PC-3 (cell line): ENCODE measurements at regions not wholly inside any gene's neighbourhood (a gene's known extent, or its start where the extent isn't known, plus 50 kb on each side); places are given as distances from the start of the nearest gene placed in this dataset.

Source experiments
- ATAC-seq: fragments of 200-7000 bp; cut with Tn5 transposase; 2 replicates; pipeline ENCODE4 v1.9.1; 2020; ENCODE audit warnings: mild to moderate bottlenecking, moderate library complexity
- BruUV-seq: library from RNA; stranded (reverse); fragments of 400-500 nt; replicated peaks from 2 replicates; lab custom pipeline; 2021; lab: Mats Ljungman, UMichigan
- CTCF ChIA-PET: fragments of 300-600 bp; sonication (Branson Sonifier 250); formaldehyde crosslinking; loops from one replicate; lab custom pipeline; 2022; ENCODE audit warnings: antibody characterized with exemption; lab: Charles Lee
- POLR2A ChIA-PET: fragments of 300-600 bp; sonication (Branson Sonifier 250); formaldehyde crosslinking; loops from one replicate; lab custom pipeline; 2022; ENCODE audit warnings: antibody characterized with exemption; ENCODE audit not compliant: unreplicated experiment; lab: Charles Lee
- DNase-seq: peaks from one replicate; pipeline ENCODE4 v3.0.0-alpha.2; 2015
- H2AFZ ChIP-seq: fragments of 300-600 bp; sonication (generic); 2 replicates; pipeline ENCODE4 v1.6.0; 2016; ENCODE audit warnings: antibody characterized with exemption, low read length
- H3F3A ChIP-seq: fragments of 300-600 bp; sonication (generic); one replicate; pipeline ENCODE4 v1.6.0; 2017; ENCODE audit warnings: antibody characterized with exemption, low read length, control low read depth, mild to moderate bottlenecking; ENCODE audit not compliant: unreplicated experiment
- H3K27ac ChIP-seq: fragments of 300-600 bp; sonication (generic); 2 replicates; pipeline ENCODE4 v1.5.1; 2016; ENCODE audit warnings: mild to moderate bottlenecking, low read length
- H3K27me3 ChIP-seq: fragments of 300-600 bp; sonication (generic); 2 replicates; pipeline ENCODE4 v1.6.1; 2016; ENCODE audit warnings: low read length, mixed read lengths
- H3K36me3 ChIP-seq: fragments of 300-600 bp; sonication (generic); 2 replicates; pipeline ENCODE4 v1.6.1; 2016; ENCODE audit warnings: low read depth, mixed run types, low read length, mixed read lengths
- H3K4me1 ChIP-seq: fragments of 300-600 bp; sonication (generic); 2 replicates; pipeline ENCODE4 v1.5.1; 2016; ENCODE audit warnings: low read length; ENCODE audit not compliant: insufficient read depth
- H3K4me2 ChIP-seq: fragments of 300-600 bp; sonication (generic); 2 replicates; pipeline ENCODE4 v1.6.0; 2016; ENCODE audit warnings: low read length
- H3K4me3 ChIP-seq: fragments of 300-600 bp; sonication (generic); 2 replicates; pipeline ENCODE4 v1.5.1; 2016; ENCODE audit warnings: mild to moderate bottlenecking, low read length, mixed read lengths
- H3K79me2 ChIP-seq: fragments of 300-600 bp; sonication (generic); 2 replicates; pipeline ENCODE4 v1.6.1; 2017; ENCODE audit warnings: low read length, mixed read lengths
- H3K9ac ChIP-seq: fragments of 300-600 bp; sonication (generic); 2 replicates; pipeline ENCODE4 v1.6.0; 2016; ENCODE audit warnings: mild to moderate bottlenecking, low read length
- H3K9me2 ChIP-seq: fragments of 300-600 bp; sonication (generic); replicated peaks from 2 replicates; pipeline ENCODE4 v1.6.1; 2016; ENCODE audit warnings: mixed run types, low read length, mixed read lengths
- H3K9me3 ChIP-seq: fragments of 300-600 bp; sonication (generic); 2 replicates; pipeline ENCODE4 v1.6.1; 2016; ENCODE audit warnings: low read length, mixed read lengths
- H4K20me1 ChIP-seq: fragments of 300-600 bp; sonication (generic); 2 replicates; pipeline ENCODE4 v1.6.1; 2016; ENCODE audit warnings: low read length, mixed read lengths
- CTCF ChIP-seq: fragments of 300-600 bp; sonication (generic); conservative IDR thresholded peaks from 2 replicates; pipeline ENCODE4 v1.5.1; 2017; ENCODE audit warnings: antibody characterized with exemption, low read depth, mild to moderate bottlenecking, low read length
- EZH2 ChIP-seq: fragments of 300-600 bp; sonication (generic); IDR thresholded peaks from one replicate; pipeline ENCODE4 v1.6.1; 2017; ENCODE audit warnings: antibody characterized with exemption, mild to moderate bottlenecking, low read length; ENCODE audit not compliant: unreplicated experiment
- EZH2phosphoT487 ChIP-seq: fragments of 300-600 bp; sonication (generic); IDR thresholded peaks from 2 replicates; pipeline ENCODE4 v1.6.1; 2018; ENCODE audit warnings: mild to moderate bottlenecking, antibody characterized with exemption, low read length, borderline replicate concordance
- intact Hi-C: fragments of 100-400 bp; cut with micrococcal nuclease; formaldehyde crosslinking; loops from 2 replicates; pipeline ENCODE4 v1.9.0; 2023

GRCh38 chr10:113282564-113282963 lies 270.3 kb upstream of the HABP2 start:
- H3K4me1 ChIP-seq, result no peaks in the 10 kb centered on the region
- intact Hi-C loops, result no loop called here
- H3K4me2 ChIP-seq, result no peak overlapping the region
- no peaks in the 10 kb centered on the region for H3F3A ChIP-seq
- no peak for ATAC-seq
- H3K27ac ChIP-seq, result no peak overlapping the region
- H3K4me3 ChIP-seq, result no peak overlapping the region
- POLR2A ChIA-PET, result no interaction called here
- no peaks in the 10 kb centered on the region for H3K9me3 ChIP-seq
- DNase-seq, result no peak
- H2AFZ ChIP-seq, result no peak overlapping the region
- CTCF ChIA-PET, result no interaction called here
- no peaks in the 10 kb centered on the region for H4K20me1 ChIP-seq
- no TSS peak for BruUV-seq
- H3K27me3 ChIP-seq, result no peaks in the 10 kb centered on the region
- H3K36me3 ChIP-seq, result no peaks in the 10 kb centered on the region
- H3K9ac ChIP-seq, result no peak overlapping the region
- TF ChIP-seq CTCF, result no peak
- no peak for TF ChIP-seq EZH2
- no peak for TF ChIP-seq EZH2phosphoT487
- H3K79me2 ChIP-seq, result no peaks in the 10 kb centered on the region
- H3K9me2 ChIP-seq, result no peaks in the 10 kb centered on the region

DNA sequence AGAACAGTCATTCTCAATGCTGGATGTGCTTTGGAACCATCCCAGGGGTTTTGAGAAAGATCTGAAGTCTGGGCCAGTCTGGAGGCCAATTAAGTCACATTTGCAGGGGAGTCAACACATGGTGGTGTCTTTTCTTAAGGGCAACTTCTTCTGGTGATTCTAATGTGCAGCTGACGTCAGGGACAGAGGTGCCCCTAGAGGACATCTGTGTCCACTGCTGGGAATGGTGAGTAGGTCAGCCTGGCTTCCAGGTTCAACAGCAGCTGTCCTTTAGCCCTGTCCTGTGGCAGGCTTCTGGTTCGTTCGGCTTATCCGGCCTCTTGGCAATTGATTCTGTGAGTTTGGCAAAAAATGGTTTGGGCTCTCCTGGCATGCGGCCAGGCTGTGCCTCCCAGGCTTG lies 269.7 kb upstream of the HABP2 start:
- Histone ChIP-seq H2AFZ (no peak overlapping the region), H3K4me2 (no peak overlapping the region), H3K4me3 (no peak overlapping the region), H3K9me2 (no peaks in the 10 kb centered on the region), H3K4me1 (no peaks in the 10 kb centered on the region), H3K27me3 (no peaks in the 10 kb centered on the region), H3K36me3 (no peaks in the 10 kb centered on the region), H3K9ac (no peak overlapping the region), H3K9me3 (no peaks in the 10 kb centered on the region), H4K20me1 (no peaks in the 10 kb centered on the region), H3K27ac (no peak overlapping the region), H3F3A (no peaks in the 10 kb centered on the region), H3K79me2 (no peaks in the 10 kb centered on the region)
- intact Hi-C loops, result no loop called here
- CTCF ChIA-PET, result no interaction called here
- no TSS peak for BruUV-seq
- POLR2A ChIA-PET, result no interaction called here
- TF ChIP-seq EZH2 (no peak), CTCF (peak; percentile 17; the same call in 1 of the 2 replicates)
- DNase-seq (no peak), ATAC-seq (no peak)

DNA sequence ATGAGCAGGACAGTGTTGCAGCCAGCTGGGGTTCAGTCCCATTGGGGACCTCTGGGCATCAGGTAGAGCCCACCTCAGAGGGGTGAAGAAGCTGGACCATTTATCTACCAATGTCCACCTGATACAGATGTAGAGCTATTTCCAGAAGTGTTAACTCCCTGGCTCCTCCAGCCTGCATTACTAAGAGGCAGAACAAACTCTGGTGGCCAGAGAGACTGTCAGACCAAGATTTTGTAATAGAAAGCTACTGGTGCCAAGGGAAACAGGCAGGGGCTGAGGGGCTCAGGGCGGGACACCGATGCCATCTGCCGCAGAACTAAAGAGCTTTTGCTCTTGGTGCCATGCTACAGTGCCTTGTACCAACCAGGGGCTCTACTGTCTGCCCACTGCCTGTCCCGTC lies 268.2 kb upstream of the HABP2 start:
- BruUV-seq, result no TSS peak
- Histone ChIP-seq H3K79me2 (no peaks in the 10 kb centered on the region), H3K27me3 (no peaks in the 10 kb centered on the region), H3K4me2 (no peak overlapping the region), H2AFZ (no peak overlapping the region), H3K9ac (no peak overlapping the region), H4K20me1 (no peaks in the 10 kb centered on the region), H3K36me3 (no peaks in the 10 kb centered on the region), H3K9me2 (no peaks in the 10 kb centered on the region), H3K4me1 (no peaks in the 10 kb centered on the region), H3K9me3 (no peaks in the 10 kb centered on the region), H3K4me3 (no peak overlapping the region), H3K27ac (no peak overlapping the region), H3F3A (no peaks in the 10 kb centered on the region)
- intact Hi-C loops, result no loop called here
- DNase-seq (no peak), ATAC-seq (no peak)
- ChIA-PET CTCF (no interaction called here), POLR2A (no interaction called here)
- TF ChIP-seq EZH2phosphoT487, result no peak
- TF ChIP-seq CTCF, result no peak
- TF ChIP-seq EZH2, result no peak
